ENCODE measurements at regions not wholly inside any gene's neighbourhood (a gene's known extent, or its start where the extent isn't known, plus 50 kb on each side); places are given as distances from the start of the nearest gene placed in this dataset.

GRCh38 chrX:4035874-4036273, 322.4 kb upstream of the PRKX start:
- TF ChIP-seq ZNF274 (IDR thresholded peaks at IDR 0.05; ENCODE audit: low read depth, low read length) (no peak), SUZ12 (IDR thresholded peaks at IDR 0.05; ENCODE audit: extremely low read depth, insufficient read depth, insufficient read length) (no peak), YY1 (IDR thresholded peaks at IDR 0.05; ENCODE audit: insufficient read depth, insufficient read length) (no peak)

Measured in NT2/D1 (cell line).